Stimulated activated CD8-positive, alpha-beta memory T cell treated with anti-CD3 and anti-CD28 coated beads, Interleukin-12 subunit alpha, Interleukin-12 subunit beta, amount 100 ng/mL, for 1 hour (primary cell): ENCODE measurements at regions not wholly inside any gene's neighbourhood (a gene's known extent, or its start where the extent isn't known, plus 50 kb on each side); places are given as distances from the start of the nearest gene placed in this dataset.

Experiments
- DNase-seq: peaks from one replicate; pipeline ENCODE4 v3.0.0-alpha.2; 2020; ENCODE audit warnings: low read depth

DNA sequence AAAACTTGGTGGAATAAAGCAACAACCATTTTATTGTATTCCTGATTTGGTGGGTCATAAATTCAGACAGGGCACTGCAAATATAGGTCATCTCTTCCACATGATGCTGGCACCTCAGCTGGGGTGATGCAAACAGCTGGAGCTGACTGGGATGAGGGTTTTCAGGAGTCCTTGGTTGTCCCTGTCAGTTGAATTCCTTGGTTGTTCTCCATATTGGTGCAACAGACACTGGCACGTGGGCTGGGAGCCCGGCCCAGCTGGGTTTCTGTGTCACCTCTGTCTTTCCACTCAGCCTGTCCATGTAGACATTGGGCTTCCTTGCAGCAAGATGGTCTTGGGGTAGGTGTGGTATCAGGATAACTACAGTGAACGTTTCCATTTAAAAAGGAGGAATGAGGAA, 518.0 kb upstream of the MEF2C start:
- DNase-seq = no peak

DNA sequence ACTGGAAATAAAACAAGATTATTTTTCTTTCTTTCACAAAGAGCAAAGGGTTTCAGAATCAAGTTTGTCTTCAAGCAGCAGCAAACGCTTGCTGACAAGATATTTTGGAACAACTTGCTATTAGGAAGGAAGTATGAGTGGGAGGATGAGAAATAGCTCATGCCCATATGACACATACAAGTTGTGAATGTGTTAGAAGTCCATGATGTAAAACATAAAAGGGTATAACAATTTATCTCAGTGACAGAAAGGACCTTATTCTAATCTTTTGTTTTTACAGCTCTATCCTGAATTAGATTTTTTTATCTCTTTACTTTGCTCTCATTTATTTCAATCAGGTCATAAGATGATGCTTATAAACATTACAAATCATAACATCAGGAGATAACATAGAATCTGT, 516.6 kb upstream of the MEF2C start:
- no peak for DNase-seq

DNA sequence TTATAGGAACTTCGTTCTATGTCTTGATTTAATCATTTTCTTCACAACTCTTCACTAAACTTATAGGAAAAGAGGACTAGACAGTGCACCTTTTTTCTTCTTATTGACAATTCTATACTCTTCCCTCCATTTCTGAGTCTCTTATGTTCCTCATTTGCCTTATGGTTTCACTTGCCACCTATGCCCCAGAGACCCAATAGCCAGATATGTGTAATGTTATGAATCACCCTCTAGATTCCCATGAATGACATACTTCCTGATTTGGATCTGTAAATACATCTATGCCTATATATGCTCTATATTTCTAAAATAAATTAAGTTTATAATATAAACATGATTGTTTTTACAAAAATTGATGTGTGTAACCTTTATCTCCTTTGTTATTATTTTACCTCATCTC, 514.1 kb upstream of the MEF2C start:
- DNase-seq = no peak

DNA sequence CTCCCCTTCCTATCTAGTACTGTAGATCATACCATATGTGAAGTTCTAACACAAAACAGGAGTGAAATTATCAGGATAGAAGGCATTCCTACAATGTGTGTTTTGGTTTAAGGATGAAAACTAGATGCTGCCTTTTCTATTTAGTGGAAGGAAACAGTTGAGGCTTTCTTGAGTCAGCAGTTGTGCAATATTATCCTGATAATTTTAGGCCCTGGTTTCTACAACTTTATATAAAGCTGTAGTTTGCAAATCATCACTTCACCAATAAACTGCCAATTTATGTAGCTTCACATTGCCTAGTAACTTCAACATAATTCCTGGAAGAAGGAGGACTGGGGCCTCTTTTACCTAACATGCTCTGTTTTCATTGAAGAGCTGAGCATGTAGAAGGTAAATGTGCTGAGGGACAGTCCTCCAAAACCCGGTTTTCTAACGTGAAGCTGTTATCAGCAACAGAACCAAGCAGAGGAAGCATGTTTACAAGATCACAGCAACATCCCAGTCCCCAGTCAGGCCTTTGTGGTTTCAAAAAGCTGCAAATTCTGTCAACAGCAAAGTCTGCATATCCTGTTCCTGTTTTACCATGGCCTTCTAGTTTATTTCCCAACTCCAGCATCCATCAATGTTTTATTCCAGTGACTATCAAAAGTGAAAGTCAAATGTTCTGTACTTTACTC, 513.4 kb upstream of the MEF2C start:
- DNase-seq = no peak

DNA sequence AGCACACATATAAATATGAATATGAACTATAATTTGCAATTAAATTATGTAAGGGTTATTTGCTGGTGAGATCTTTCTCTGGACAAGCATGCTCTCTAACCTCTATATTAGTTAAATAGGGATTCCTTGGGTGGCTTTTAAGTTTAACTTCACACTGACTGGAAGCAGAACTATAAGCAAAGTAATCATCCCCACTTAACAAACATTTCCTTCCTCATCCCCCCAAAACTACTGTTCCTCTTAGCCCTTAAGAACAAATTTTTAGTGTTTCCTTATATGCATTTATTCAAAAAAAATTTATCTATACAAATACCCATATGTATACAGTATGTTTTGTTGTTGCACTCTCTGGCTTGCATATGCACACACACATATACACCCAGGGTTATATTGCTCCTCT, 512.1 kb upstream of the MEF2C start:
- no peak for DNase-seq

DNA sequence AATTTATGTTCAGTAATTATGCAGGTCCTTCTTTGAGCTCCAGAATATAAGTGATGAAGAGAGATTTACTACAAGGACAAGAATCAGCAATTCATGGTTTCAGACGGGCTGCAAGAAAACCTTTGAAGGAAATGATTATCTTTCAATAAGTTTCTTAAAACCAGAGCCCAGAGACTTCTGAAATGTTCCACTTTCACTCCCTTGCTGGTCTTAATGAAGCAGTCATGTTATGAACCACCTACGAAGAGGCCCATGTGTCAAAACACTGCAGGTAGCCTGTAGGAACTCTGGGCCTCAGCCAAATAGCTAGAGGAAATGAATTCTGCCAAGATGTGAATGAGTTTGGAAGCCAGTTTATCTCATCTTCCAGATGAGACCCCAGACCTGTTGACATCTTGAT, 505.9 kb upstream of the MEF2C start:
- DNase-seq = no peak

DNA sequence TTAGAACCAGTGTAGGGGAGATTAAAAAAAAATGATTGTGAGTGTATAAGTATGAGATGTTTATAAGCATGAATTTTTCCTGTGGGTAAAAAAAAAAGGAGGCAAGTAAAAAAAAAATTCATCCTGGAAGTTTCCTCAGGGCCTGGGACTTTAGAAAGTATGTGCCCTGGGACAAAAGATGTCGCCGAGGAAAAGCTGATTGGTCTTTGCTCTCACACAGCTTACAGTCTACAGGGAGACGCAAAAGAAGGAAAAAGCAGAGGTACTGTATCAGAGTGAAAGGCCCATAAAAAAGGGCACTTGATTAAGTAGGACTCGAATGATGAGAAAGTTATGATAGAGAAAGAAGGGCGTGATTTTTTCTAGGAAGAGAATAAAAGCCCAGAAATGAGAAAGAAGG, 501.4 kb upstream of the MEF2C start:
- DNase-seq = no peak

DNA sequence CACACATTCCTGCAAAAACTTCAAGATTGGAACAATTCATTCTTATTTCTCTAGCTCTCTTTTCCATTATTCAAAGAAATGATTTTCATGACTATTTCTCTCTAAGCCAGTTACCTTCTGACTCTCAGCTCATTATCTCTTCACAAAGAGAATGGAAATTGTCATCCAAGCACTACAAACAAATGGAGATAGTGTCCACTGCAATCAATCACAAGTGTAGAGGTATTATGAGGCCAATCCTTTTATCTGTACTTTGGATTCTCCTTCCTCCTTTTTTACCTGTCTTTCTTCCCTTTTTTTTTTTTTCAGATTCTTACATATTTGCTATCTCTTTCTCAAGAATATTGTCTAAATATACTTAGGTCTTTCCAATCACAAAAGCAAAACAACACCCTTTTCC, 497.7 kb upstream of the MEF2C start:
- no peak for DNase-seq

DNA sequence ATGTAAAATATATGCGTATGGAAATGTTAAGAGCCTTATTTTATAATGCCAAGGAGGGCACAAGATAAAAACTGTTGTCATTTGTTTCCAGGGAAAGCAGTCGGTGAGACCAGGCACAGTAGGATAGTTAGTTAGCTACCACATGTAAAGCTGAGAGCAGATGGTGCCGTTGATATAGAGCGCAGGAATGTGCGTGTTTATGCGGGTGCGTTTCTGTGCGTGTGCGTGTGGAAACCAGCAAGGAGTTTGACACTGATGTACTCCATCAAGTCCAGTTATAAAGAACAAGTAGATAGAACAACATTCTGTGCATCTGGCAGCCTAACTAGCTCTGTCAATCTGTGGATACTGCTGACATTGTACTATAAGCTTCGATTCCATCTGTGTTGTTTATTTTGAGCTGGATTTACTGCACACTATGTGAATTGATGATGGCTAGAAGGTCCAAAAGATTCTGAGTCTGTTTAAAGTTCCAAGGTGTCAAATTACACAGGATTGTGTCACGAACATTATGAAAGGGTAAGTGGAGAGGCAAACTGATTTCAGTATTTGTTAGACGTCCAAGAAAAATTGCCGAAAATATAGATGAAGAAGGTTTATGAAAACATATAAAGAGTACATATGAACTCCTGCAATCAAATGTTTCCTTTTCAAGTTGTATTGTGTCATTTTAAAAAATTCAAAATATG, 494.9 kb upstream of the MEF2C start:
- no peak for DNase-seq

DNA sequence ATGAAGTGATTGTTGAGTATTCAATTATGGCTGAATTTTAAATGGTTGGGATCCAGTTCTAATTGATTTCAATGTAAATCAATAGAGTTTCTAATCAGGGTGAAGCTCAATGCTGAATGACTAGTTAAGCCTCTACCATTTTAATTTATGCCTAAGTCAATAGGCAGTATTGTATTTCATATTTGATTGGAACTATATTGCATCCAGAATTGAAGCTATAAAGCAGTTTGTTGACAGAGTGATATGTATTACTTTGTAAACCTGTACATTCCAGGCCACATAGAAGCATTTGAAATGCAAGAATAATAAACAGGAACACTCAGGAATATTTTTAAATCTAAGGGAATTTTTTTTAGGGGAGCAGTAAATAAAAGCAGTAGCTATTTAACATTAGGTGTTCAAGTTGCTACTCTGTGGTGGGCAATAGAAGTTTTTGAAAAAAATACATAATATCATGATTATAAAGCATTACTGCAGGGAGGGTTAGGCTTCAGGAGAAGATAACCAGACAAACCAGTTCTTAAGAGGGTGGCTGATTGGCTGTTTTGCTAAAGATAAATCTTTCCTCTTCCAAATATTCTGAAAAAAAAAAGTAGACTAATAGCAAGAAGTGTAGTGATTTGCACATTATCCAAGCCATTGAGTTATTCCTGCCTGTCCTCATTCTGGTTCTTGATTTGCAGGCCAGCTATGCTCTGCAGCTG, 492.0 kb upstream of the MEF2C start:
- DNase-seq = no peak

DNA sequence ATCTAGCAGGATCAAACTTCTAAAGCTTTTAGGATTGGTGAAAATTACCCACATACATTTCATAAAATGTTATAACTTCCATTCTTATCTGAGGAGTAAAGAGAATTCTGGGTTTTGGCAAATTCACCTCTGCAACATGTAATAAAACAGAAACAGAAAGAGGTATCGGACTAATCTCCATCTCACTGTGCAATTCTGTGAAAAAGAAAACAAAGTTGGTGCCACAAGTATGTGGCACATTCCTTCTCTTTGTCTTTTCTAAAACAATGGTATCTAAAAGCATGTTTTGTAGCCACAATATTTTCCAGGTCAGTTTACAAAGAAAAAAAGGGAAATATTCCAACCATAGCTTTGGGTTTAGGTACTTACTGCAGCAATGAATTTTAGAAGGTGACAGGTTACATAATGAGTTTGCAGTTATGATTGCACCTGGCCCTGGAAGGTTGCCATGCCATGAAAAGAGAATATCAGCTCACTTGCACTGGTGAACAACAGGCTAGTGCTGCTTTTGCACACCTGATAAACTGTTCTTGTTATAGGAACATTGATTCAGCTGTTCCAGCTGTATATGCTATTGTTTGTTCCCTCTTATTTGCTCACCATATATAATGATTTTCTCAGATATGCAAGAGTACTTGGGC, 491.3 kb upstream of the MEF2C start:
- no peak for DNase-seq

DNA sequence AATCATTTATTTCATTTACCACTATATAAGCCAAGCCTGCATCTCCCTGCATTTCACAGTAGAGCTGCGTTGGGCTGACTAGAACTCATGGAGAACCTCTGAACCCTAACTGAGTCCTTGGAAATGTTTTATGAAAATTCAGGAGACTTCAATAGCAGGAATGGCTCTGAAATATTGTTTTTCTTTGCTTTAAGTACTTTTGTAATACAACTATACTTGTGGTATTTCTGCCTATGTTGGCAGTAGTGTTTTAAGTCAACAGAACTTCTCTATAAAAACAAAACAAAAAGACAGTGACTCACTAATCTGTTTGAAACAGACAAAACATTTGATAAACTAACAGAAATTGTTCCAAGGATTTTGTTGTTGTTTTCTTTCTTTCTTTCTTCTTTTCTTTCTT, 489.2 kb upstream of the MEF2C start:
- DNase-seq = no peak

DNA sequence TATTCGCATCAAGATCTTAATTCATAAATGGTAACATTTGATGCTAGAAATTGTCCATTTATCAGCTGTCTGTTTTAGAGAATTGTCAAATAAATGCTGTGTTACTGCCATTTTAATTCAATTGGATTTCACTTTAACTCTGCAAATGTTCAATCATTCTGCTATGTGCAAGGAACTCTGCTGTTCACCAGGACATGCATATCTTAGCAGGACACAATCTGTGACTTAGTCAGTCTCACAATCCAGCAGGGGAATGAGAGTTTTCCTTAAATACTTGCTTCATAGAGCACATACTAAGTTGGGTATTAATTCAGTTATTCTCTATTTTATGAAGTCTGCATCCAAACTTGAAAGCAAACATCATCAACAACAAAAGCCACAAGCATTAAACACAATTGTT, 488.7 kb upstream of the MEF2C start:
- no peak for DNase-seq

DNA sequence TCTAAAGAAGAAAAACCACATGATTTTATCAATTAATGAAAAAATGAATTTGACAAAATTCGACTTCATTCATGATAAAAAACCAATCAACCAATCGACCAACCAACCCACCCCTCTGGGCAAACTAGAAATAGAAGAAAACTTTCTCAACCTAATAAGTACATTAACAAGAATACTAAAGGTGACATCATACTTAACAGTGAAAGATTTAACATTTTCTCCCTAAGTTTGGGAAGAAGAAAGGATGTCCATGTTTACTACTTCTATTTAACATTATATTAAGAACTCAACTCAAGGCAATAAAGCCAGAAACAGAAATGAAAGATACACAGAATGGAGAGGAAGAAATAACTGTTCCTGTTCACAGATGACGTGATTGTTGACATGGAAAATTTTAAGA, 476.1 kb upstream of the MEF2C start:
- DNase-seq = no peak

DNA sequence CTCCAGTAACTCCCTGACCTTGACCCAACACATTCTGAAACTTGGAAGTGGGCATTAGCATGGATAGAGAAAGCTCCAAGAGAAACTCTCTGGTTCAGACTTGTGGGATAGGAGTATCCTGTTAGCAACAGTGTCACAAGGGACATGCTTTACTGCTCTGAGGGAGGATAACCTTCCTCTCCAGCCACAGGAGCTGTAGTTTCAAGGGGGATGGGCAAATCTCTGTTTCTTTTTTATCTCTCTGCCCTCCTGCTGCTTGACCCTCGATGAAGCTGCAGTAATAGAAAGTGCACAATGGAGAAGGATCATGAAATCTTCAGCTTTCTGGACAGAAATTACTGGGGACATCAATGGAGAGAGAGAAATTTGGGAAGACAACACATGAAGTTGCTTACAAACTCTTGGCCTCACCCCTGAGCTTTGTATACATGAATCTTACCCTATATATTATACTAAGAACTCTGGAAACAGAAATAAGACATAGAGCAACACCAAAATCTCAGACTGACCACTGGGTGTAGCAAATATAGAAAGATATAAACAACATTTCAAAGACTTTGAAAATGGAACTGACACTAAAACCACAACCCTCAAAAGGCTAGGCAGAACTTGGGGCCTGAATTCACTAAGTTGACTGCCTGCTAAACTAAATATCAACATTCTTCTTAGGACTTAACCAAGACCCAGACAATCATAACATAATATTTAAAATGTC, 471.0 kb upstream of the MEF2C start:
- DNase-seq = no peak

DNA sequence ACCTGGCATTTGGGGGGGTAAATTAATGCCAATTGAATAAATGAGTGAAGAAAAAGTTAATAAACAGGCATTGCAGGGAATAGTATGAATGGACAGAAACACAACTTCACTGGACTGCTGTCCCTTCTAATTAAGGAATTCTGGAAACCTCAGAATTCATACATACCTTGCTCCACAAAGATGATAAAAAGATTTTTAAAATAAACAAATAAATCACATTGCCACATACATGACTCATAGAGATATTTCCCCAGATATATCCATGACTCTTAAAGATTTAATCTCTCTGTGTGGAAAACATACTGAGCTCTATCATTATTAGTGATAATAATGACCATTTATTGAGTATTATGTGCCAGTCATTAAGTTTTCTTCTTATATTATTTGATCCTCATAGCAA, 469.0 kb upstream of the MEF2C start:
- DNase-seq = no peak

DNA sequence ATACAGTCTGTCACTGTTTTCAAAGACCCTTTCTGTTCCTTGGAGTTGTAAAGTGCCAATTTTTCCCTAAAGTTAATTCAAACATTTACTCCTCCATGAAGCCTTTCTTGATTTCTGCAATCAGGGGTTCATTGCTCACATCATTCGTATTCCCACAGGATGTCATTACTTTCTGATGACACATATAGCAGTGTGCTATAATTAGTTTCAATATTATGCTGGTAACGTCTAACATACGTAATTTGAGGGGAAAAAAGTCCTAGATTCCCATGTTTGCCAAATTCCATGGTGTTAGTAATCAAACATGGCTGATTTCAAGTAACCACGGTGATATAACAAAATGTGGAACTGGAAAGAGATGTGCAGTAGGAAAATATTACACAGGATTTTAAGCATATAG, 468.2 kb upstream of the MEF2C start:
- no peak for DNase-seq

DNA sequence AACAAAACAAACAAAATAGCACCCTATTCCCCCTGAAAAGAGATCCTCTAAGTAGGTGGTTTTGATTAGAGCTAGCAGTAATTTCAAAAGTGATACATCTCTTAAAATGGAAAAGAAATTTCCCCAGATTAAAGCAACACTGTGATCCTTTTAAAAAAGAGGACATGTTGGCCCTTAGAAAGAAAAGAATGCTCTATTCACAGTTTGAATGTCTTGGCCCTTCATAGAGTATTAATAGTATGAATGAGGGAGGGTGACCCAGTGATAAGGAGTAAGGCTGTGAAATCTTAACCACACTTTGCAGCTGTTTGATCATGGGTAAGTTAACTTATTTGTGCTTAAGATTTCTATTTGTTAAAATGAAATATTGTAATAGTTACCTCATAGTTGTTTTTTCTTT, 467.7 kb upstream of the MEF2C start:
- DNase-seq = no peak

DNA sequence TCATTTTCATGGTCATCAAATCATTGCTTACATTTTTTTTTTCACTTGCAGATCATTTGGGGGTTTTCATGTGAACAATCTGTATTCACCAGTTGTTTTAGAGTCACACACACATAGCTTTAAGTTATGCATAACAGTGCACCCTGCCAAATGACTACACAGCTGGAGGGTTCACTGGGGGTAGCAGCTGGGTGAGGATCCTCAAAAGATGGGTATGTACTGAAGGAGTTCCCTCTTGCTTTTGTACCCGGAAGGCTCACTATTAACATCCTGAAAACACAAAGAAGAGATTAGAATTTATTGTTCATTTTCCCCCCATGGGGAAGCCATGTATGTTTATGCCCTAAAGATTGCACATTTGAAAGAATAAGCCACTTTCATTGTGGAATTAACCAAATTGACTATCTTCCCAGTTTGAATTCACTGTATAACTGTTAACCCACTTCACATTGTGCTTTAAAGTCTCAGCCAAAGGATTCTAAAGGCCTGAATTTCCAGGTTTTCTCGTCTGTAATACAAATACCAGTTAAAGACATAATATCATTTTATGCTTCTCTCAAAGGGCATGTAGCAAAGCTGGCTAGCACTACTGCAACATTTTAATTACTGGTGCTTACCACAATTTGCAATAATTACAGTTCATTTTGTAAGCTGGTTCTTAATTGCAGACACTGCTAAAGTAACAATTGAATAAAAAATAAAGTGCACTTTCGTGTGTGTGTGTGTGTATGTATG, 466.4 kb upstream of the MEF2C start:
- DNase-seq = no peak

DNA sequence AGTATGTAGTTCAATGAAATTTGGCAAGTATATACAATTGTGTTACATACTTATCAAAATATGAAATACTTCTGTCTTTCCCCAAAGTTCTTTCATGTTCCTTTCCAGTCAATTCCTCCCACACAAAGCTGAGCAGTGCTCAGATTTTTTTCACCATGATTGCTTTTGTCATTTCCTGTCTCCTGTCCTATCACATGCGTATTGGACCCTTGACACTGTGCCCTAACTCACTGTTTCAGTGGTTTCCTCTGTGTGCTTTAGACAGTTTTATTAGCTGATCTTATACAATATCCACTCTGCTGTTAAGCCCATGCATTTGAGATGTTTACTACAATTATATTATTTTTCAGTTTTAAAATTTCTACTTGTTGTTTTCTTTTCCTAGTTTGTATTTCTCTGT, 463.6 kb upstream of the MEF2C start:
- DNase-seq = no peak

DNA sequence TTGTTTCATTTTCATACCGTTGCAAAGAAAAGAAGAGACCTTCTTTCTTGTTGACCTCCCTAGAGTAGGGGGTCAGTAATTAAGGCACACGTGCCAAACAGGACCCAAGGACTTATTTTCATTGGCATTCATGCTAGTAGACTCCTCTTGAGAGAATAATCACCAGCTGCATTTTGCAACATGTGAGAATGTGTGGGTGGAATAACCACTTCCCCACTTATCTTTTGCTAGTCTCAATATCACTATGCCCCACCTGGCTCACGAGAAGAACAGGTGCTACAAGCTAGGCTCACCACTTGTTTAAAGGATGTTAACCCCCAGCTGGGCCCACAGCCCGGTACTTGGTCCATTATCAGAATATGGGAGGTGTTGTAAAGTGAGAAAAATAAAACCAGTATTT, 460.7 kb upstream of the MEF2C start:
- DNase-seq = no peak
